ENCODE measurements at regions not wholly inside any gene's neighbourhood (a gene's known extent, or its start where the extent isn't known, plus 50 kb on each side); places are given as distances from the start of the nearest gene placed in this dataset.

DNA sequence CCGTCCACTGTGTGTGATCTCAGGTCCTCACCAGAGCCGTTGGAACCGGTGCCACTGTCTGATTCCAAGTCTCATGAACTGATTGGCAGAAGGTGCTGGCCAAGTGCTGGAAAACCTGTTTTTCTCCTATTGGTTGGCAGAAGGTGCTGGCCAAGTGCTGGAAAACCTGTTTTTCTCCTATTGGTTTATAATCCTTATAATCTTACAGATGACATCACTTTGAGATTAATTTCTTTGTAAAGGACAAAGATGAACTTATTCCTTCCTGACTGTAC lies 1106.3 kb downstream of the BRD1 start:
- TF ChIP-seq EZH2 (IDR thresholded peaks at IDR 0.05; ENCODE audit: borderline replicate concordance, insufficient read depth, low read depth, low read length, poor library complexity, severe bottlenecking): no peak
- TF ChIP-seq, protein P1, sequence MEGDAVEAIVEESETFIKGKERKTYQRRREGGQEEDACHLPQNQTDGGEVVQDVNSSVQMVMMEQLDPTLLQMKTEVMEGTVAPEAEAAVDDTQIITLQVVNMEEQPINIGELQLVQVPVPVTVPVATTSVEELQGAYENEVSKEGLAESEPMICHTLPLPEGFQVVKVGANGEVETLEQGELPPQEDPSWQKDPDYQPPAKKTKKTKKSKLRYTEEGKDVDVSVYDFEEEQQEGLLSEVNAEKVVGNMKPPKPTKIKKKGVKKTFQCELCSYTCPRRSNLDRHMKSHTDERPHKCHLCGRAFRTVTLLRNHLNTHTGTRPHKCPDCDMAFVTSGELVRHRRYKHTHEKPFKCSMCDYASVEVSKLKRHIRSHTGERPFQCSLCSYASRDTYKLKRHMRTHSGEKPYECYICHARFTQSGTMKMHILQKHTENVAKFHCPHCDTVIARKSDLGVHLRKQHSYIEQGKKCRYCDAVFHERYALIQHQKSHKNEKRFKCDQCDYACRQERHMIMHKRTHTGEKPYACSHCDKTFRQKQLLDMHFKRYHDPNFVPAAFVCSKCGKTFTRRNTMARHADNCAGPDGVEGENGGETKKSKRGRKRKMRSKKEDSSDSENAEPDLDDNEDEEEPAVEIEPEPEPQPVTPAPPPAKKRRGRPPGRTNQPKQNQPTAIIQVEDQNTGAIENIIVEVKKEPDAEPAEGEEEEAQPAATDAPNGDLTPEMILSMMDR (IDR thresholded peaks at IDR 0.05): no peak
- H3K27ac ChIP-seq (ENCODE audit: low read length in 2 of 2): no peak overlapping the region
- H3K36me3 ChIP-seq (replicated peaks in 1 of 2; ENCODE audit: control extremely low read depth in 1 of 2, control insufficient read depth in 1 of 2, extremely low read depth in 1 of 2, insufficient read depth in 2 of 2, low read length in 1 of 2): no peaks in the 10 kb centered on the region
- POLR2A ChIA-PET: no interaction called here
- H3K4me2 ChIP-seq (replicated peaks; ENCODE audit: low read depth, low read length, poor library complexity, severe bottlenecking): no peak overlapping the region
- H3K4me1 ChIP-seq (ENCODE audit: control insufficient read depth in 2 of 2, insufficient read depth in 2 of 2, low read length in 2 of 2): no peaks in the 10 kb centered on the region
- no peak overlapping the region for H3K4me3 ChIP-seq (ENCODE audit: control extremely low read depth in 1 of 5, extremely low read depth in 1 of 5, insufficient read depth in 1 of 5, low read depth in 2 of 5, low read length in 4 of 5)
- Mint-ChIP-seq H3K4me1 (no peaks in the 10 kb centered on the region), H3K4me3 (no peak overlapping the region), H3K9me3 (ENCODE audit: insufficient read depth) (peaks cover 3% of the 10 kb centered on the region), H3K27ac (no peak overlapping the region), H3K27me3 (peaks cover 7% of the 10 kb centered on the region)
- no peaks in the 10 kb centered on the region for H3K27me3 ChIP-seq (replicated peaks in 1 of 4; ENCODE audit: control extremely low read depth in 1 of 4, control insufficient read depth in 3 of 4, insufficient read depth in 4 of 4, low read length in 3 of 4)
- H4K20me1 ChIP-seq (ENCODE audit: control insufficient read depth, insufficient read depth, low read length, poor library complexity, severe bottlenecking): no peaks in the 10 kb centered on the region
- CTCF ChIA-PET: no interaction called here
- whole genome bisulfite sequencing (ENCODE audit: insufficient coverage): 97% methylated on average over 3 of the region's 3 CpGs
- no peak overlapping the region for H3K9ac ChIP-seq (ENCODE audit: low read length)
- no peak for ATAC-seq (ENCODE audit: low read depth)
- DNase-seq: no peak
- intact Hi-C loops (cut with micrococcal nuclease): no loop called here
- no peaks in the 10 kb centered on the region for H3K79me2 ChIP-seq (ENCODE audit: control insufficient read depth, insufficient read depth, low read length)
- no peak overlapping the region for H2AFZ ChIP-seq (ENCODE audit: insufficient read depth, low read depth, low read length, poor library complexity, severe bottlenecking)
- H3K9me3 ChIP-seq (ENCODE audit: control extremely low read depth in 1 of 3, control insufficient read depth in 2 of 3, insufficient read depth in 1 of 3, low read length in 2 of 3): peaks cover 0 to 42% (median 0%) of the 10 kb centered on the region in 3 donors

DNA sequence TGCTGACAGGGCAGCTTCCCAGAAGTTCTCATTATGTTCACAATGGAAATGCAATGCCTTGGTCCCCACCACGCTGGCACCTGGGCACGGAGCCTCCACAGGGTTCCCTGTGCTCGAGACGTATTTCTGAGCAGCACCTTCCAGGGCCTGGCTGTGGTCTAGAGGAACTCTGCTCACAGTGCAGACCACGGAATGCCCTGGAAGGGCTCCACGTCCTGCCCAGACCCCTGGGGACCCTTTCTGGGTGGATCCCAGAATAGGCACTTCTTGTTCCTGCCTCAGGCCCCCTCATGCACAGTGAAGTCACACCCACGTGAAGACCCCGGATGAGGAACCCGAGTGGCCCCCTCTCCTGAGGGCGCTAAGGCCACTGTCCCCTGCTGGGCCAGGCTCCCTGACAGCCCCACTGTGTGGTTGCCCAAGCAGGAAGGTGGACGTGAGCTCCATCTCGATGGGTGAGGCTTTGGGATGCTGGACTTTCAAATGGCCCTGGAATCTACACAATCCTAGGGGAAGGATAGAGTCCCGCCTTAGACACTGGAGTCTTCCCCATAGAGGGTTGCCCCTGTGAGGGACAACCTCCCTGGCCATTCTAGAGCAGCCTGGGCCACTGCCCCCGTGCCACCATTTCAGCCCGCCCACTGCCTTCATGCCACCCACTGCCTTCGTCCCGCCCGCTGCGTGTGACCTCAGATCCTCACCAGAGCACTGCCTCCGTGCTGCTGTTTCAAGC lies 1106.8 kb downstream of the BRD1 start:
- DNase-seq (no peak), ATAC-seq (ENCODE audit: low read depth) (no peak)
- TF ChIP-seq, protein P1 (IDR thresholded peaks at IDR 0.05): no peak
- TF ChIP-seq EZH2 (IDR thresholded peaks at IDR 0.05; ENCODE audit: borderline replicate concordance, insufficient read depth, low read depth, low read length, poor library complexity, severe bottlenecking): no peak
- ChIA-PET POLR2A (no interaction called here), CTCF (no interaction called here)
- Mint-ChIP-seq H3K9me3 (ENCODE audit: insufficient read depth) (peaks cover 3% of the 10 kb centered on the region), H3K4me3 (no peak overlapping the region), H3K27me3 (peaks cover 7% of the 10 kb centered on the region), H3K27ac (no peak overlapping the region), H3K4me1 (no peaks in the 10 kb centered on the region)
- Histone ChIP-seq H3K4me2 (replicated peaks; ENCODE audit: low read depth, low read length, poor library complexity, severe bottlenecking) (no peak overlapping the region), H3K4me1 (ENCODE audit: control insufficient read depth in 2 of 2, insufficient read depth in 2 of 2, low read length in 2 of 2) (no peaks in the 10 kb centered on the region), H3K4me3 (ENCODE audit: control extremely low read depth in 1 of 5, extremely low read depth in 1 of 5, insufficient read depth in 1 of 5, low read depth in 2 of 5, low read length in 4 of 5) (no peak overlapping the region), H3K79me2 (ENCODE audit: control insufficient read depth, insufficient read depth, low read length) (no peaks in the 10 kb centered on the region), H3K27me3 (replicated peaks in 1 of 4; ENCODE audit: control extremely low read depth in 1 of 4, control insufficient read depth in 3 of 4, insufficient read depth in 4 of 4, low read length in 3 of 4) (no peaks in the 10 kb centered on the region), H4K20me1 (ENCODE audit: control insufficient read depth, insufficient read depth, low read length, poor library complexity, severe bottlenecking) (no peaks in the 10 kb centered on the region), H3K9ac (ENCODE audit: low read length) (no peak overlapping the region), H3K9me3 (ENCODE audit: control extremely low read depth in 1 of 3, control insufficient read depth in 2 of 3, insufficient read depth in 1 of 3, low read length in 2 of 3) (peaks cover 0 to 42% (median 0%) of the 10 kb centered on the region in 3 donors), H2AFZ (ENCODE audit: insufficient read depth, low read depth, low read length, poor library complexity, severe bottlenecking) (no peak overlapping the region), H3K36me3 (replicated peaks in 1 of 2; ENCODE audit: control extremely low read depth in 1 of 2, control insufficient read depth in 1 of 2, extremely low read depth in 1 of 2, insufficient read depth in 2 of 2, low read length in 1 of 2) (no peaks in the 10 kb centered on the region), H3K27ac (ENCODE audit: low read length in 2 of 2) (no peak overlapping the region)
- intact Hi-C loops (cut with micrococcal nuclease): no loop called here
- WGBS (ENCODE audit: insufficient coverage): 85% methylated on average over 19 of the region's 20 CpGs
